ENCODE measurements at regions not wholly inside any gene's neighbourhood (a gene's known extent, or its start where the extent isn't known, plus 50 kb on each side); places are given as distances from the start of the nearest gene placed in this dataset.
"Not testable (repeated sequence)": the region's sequence is repeated elsewhere in the genome, so short reads cannot be mapped to it uniquely, and the experiment has no call there.

DNA sequence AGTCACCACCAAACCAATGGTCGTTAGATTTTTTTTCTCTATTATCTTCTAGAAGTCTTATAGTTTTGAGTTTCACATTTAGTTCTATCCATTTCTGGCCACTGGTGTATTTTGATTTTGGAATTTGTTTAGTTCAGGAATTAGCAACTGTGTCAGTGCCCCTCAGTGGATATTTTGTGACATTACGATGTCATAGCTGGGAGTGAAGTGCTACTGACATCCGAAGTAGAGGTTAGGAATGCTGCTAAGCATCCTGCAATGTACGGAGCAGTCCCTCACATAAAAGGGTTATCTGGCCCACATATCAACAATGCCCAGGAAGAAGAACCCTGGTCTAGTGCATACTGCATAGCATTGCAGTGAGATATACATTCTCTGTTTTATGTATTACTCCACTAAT is 157.4 kb upstream of the RGPD4 start:
- DNase-seq = no peak

- no peak for DNase-seq
These were observed 144.8 kb upstream of the RGPD4 start for GRCh38 chr2:107681936-107682335.

DNA sequence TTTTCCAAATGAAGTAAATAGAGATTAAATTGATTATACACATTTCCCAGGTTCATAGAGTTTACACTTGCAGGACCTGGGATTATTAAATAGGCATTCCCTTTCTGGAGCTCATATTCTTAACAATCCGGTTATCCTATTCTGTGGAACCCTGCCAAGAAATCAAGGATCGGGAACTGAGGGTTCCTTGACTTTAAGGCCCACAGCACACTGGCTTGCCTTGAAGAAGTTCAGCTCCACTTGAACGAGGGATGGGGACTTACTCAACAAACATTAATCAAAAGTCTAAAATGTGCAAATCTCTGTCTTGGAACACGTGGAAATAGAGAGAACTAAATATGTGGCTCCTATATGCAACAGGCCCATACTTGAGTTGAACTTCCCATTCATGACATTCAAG is 142.3 kb upstream of the RGPD4 start:
- DNase-seq = no peak

GRCh38 chr2:107685421-107685986 is 141.2 kb upstream of the RGPD4 start:
- no peak for DNase-seq

DNA sequence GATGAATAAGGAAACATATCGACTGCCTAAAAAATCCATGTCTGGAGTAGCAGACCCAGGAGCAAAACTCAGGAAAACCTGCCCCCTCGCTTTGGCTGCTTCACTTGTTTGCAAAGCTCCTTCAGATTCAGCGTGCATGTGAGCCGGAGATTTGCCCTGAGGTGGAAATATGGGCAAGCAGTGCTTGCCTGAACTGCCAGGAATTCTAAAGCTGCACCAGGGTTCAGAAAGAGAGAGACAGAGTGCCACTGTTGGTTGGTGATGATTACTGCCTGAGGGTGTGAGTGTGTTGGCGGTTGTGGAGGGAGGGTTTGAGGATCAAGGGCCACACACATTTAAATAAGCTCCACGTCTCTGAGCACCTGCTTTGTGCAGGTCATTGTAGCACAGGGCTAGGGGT is 139.6 kb upstream of the RGPD4 start:
- DNase-seq = no peak

- no peak for DNase-seq
These were observed 138.6 kb upstream of the RGPD4 start for GRCh38 chr2:107688135-107688534.

DNA sequence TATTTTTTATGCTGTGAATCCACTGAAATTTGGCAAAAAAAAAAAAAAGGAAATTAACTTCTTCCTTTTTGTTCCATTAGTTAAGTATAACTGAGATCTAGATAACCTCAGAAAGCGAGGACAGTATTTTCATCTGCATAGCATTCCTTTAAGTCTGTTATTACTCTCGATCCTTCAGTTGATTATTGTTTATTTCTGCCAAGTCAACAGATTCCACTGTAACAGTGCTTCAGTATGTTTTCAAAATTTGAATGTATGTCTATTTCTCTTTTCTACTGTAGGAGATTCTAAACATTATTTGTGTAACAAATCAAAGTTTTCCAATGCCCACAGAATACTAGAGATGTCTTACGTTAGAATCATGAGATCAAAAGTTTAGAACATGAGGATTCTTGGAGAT is 133.1 kb upstream of the RGPD4 start:
- no peak for DNase-seq

- no peak for DNase-seq
These were observed 132.0 kb upstream of the RGPD4 start for GRCh38 chr2:107694667-107695066.

- no peak for DNase-seq
These were observed 129.3 kb upstream of the RGPD4 start for GRCh38 chr2:107697385-107697784.

DNA sequence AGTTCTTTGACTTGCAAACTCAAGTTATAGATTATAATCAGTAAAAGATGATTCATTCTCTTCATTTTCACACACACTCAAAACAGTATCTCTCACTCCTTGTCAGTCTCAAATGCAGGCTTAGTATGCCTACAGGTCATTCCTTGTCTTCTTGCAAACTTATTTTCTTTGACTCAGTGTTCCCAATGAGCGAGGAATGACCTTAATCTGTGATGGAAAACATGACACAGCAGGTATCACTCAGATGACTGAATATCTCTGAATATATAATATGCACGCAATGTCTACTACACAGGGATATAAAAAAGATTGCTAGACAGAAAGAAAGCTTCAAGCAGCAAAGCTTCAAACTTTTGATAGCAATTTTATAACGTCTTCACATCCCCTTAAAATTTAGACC is 127.8 kb upstream of the RGPD4 start:
- DNase-seq = no peak

DNA sequence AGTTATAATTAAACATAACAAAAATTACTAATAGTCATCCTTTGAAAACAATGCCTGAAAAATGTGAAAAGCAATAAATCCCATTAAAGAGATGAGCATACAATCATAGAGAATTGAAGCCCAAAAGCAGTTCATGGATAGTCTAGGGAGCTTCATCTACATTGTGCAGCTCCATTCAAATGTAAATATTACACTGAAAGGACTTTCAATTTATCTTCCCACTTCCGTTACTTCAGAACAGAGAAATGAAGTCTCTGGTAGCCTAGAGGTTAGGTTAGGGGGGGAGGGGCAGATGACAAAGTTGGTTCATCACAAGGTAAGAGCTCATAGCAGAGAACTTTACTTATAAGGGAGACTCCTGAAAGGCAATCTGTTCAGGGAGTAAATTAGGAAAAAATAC is 126.6 kb upstream of the RGPD4 start:
- no peak for DNase-seq

DNA sequence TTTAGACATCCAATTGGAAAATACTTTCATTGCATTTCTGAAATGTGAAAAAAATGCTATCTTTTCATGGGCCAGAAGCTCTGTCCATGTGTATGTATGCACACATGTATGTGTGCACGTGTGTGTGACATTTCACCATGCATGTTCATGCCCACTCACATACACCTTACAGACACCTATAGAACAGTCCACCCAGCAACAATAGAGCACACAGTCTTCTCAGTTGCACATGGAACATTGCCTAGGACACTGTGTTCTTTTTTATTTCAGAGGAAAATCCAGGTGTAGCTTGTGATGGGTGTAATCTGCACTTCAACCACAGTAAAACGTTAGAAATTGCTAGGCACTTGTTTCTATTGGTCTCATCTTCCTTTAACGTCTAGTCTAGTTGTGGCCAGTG is 114.8 kb upstream of the RGPD4 start:
- no peak for DNase-seq

- no peak for DNase-seq
These were observed 113.8 kb upstream of the RGPD4 start for GRCh38 chr2:107712857-107713256.

DNA sequence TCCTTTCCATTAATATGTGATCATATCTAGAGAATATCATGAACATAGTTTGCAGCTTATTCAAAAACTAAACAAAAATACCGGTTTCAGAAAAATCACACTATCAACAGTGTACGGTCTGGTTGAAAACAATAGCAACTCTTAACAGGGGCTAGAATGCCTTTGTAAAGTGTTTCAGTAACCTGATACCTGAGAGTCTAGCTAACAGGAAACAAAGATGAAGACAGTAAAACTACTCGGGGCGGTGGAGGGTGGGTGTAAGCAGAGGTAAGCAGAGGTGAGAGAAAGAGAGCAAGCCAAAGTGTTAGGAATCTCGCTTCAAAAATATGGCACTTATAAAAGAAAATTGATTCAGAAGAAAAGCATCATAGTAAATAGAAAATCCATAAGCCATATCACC is 109.0 kb upstream of the RGPD4 start:
- peak; percentile 30 for DNase-seq

DNA sequence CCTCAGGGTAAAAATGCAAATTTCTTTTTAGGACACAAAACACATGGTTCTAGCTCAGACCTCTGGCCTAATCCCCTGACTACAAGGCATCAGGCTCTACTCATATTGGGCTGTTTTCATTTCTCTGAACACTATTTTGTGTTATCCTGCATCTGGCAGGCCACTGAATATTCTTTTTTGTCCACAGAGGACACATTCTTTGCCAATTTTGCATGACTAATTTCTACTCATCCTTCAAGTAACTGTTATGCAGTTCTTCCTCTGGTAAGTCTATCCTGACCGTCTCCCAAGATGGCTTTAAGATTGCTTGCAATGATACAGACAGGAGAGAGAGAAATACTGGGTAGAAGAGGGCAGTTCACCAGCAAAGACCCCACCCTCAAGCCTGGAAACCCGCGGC is 107.6 kb upstream of the RGPD4 start:
- DNase-seq = no peak

- DNase-seq = no peak
These were observed 106.9 kb upstream of the RGPD4 start for GRCh38 chr2:107719836-107720235.

- no peak for DNase-seq
These were observed 105.5 kb upstream of the RGPD4 start for GRCh38 chr2:107721178-107721577.

DNA sequence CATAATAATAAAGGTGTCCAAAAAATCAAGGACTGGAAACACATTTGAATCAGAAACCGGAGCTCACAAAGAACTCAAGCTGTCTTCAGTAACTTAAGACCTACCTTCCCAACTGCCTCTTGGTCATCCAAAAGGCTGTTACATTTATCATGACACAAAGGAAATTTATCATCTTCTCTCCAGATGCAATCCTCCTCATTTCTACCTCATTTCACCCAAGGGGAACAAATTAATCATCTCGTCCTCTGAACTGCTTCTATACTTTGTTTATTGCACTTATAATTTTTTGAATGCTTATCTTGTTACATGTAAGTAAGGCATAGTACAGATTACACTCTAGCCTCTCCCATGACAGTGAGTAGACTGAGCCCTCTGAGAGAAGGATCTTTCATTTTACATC is 105.1 kb upstream of the RGPD4 start:
- no peak for DNase-seq

- DNase-seq = not testable (repeated sequence)
These were observed 100.9 kb upstream of the RGPD4 start for GRCh38 chr2:107725824-107726223.

GRCh38 chr2:107727318-107727717 is 99.4 kb upstream of the RGPD4 start:
- no peak for DNase-seq

DNA sequence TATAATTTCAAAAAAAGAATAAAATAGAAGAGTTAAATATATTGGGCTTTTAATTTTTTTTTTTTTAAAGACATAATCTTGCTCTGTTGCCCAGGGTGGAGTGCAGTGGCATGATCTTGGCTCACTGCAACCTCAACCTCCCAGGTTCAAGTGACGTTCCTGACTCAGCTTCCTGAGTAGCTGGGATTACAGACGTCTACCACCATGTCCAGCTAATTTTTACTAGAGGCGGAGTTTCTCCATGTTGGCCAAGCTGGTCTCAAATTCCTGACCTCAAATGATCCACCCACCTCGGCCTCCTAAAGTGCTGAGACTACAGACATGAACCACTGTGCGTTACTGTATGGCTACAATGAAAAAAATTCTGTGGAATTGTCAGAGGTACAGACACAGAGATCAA is 98.1 kb upstream of the RGPD4 start:
- no peak for DNase-seq

- no peak for DNase-seq
These were observed 97.3 kb upstream of the RGPD4 start for GRCh38 chr2:107729440-107729839.

DNA sequence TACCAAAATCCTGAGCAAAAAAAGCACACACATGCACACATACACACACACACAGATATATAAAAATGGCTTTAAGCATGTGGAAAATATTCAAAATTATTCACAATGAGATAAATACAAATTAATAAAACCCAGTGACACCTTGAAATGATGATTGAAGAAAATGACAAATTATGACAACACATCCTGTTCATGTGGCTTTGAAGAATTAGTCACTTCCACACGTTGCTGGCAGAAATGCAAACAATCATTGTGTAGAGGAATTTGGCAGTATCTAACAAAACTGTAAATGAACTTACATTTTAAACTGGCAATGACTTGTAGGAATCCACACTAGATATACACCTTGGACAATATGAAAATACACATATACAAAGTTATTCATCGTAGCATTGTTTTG is 95.8 kb upstream of the RGPD4 start:
- DNase-seq = no peak

DNA sequence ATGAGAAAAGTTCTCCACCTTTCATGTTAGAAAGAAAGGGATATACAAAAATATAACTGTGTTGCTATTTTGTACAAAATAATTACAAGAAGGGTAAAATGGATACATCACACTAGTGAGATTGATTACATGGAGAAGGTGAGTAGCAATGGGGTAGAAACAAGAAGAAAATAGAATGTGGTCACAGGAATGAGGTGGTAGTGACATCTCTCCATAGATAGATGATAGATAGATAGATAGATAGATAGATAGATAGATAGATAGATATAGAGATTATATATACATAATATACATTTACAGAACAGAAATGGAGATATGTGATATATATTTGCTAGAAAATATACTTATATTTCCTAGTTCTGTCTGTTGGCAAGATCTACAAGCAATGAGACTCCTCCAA is 95.3 kb upstream of the RGPD4 start:
- no peak for DNase-seq

GRCh38 chr2:107735201-107735600 is 91.5 kb upstream of the RGPD4 start:
- no peak for DNase-seq

DNA sequence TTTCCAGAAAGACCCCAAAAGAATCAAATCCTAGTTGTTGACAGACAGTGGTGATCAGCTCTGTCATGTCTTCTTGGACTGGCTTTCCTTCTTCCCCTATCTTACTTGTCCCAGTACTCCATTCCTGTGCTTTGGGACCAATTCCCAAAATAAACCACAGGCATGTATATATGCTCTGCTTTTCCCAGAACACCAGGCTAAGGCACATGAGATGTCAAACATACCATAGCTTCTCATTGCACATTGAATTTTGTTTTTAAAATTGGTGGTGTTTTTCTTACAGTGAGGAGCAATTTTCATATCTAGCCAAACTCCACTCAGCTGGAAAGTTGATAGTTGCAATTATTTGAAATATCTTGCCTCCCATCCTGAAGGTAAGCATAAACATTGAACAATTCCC is 88.9 kb upstream of the RGPD4 start:
- DNase-seq = no peak

Measured in NCI-H510A (cell line).